Heart left ventricle (tissue), 13 donors: ENCODE measurements at regions not wholly inside any gene's neighbourhood (a gene's known extent, or its start where the extent isn't known, plus 50 kb on each side); places are given as distances from the start of the nearest gene placed in this dataset.

Source experiments
- CTCF ChIP-seq, 12 donors: fragments of 200-600 bp; sonication (generic) in 4 of 12; IDR thresholded peaks; one replicate each; pipeline versions ENCODE4 v1.5.0 to v1.8.0; 2018 to 2022; ENCODE audit warnings: antibody characterized with exemption in 12 of 12, mild to moderate bottlenecking in 5 of 12
- POLR2A ChIP-seq, 2 donors: fragments of 450-650 bp; IDR thresholded peaks; one replicate each; pipeline ENCODE4 v1.6.1; 2017; ENCODE audit warnings: antibody characterized with exemption in 2 of 2, mild to moderate bottlenecking in 2 of 2, moderate library complexity in 2 of 2
- donor health status: ischemic (EF 13 %, LVEDD 7.1; RV severe dilation, severe dysfunction).
- donor health status: DM: no; HTN: yes; CAD: no.
- donor health status: DM: no; HTN: no; CAD: no.
- donor health status: ischemic (EF 25% LVEDD 6.9; RV normal size, moderate dysfunction).
- donor health status: ischemic (EF 25% LVEDD 5.7; RV mildly dilated, moderate dysfunction).
- donor health status: ischemic (EF 35%, LVEDD 5.7; RV mildly dilated, moderate dysfunction).
- donor health status: nonischemic (EF 11% LVEDD 7.7; RV severe dilation, severe dysfunction).
- donor health status: DM: yes; HTN: yes; CAD: no.
- donor health status: PGD.
- donor health status: ischemic (EF 29% LVEDD 5.4; RV normal size, mild dysfunction).
- donor health status: nonischemic (EF 23%, LVEDD 6.1; RV moderate dilation, normal function).

- TF ChIP-seq CTCF (IDR thresholded peaks at IDR 0.05) (no peak), POLR2A (IDR thresholded peaks at IDR 0.05) (no peak)
Measured at GRCh38 chr4:73345399-73345975, 58.6 kb upstream of the ALB start.
